ENCODE measurements at regions not wholly inside any gene's neighbourhood (a gene's known extent, or its start where the extent isn't known, plus 50 kb on each side); places are given as distances from the start of the nearest gene placed in this dataset.

DNA sequence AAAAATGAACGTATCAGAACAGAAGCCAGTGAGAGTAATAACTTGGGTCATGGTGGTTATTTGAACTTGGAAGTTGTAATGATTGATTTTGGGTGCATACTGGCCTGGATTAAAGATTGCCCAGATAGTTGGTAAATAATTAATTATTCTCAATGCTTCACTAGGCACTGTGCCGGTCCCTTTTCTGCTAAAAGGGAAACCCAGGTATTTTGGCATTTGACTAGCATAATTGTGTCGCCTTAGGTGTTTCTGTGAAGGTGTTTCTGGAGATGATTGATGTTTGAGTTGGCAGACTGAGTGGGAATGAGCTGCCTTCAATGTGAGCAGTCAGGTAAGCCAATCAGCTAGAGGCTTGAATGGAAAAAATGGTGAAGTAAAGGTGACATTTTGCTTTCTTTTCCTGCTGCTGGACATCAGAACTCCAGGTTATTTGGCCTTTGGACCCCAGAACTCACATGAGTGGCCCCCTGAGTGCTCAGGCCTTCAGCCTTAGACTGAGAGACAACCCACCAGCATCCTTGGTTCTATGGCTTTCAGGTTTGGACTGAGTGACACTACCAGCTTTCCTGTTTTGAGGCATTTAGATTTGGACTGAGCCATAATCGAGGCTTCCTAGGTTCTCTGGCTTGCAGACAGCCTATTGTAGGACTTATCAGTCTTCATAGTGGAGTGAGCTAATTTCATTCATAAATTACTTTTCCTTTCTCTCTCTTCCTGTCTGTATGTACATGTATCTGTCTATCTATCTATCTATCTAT lies 120.7 kb upstream of the PAPPA start:
- no peak for DNase-seq (ENCODE audit: low read depth in 3 of 3)

DNA sequence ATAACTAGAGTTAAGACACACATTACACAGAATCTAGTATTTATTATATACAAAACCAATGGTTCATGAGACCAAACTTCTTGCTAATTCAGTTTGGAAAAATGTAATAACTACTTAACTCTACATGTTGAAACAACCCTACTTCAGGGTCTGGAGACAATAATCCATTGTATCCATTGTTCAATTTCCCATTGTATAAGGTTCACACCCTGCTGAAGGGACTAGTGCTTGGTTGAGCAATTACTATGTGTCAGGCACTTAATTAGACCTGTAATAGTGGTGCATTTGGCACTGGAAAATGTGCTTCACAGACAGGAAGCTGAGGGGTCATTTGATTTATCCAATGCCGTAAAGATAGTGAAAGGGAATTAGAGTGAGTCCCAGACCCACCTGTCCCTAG lies 114.3 kb upstream of the PAPPA start:
- DNase-seq (ENCODE audit: low read depth in 3 of 3) = no peak

DNA sequence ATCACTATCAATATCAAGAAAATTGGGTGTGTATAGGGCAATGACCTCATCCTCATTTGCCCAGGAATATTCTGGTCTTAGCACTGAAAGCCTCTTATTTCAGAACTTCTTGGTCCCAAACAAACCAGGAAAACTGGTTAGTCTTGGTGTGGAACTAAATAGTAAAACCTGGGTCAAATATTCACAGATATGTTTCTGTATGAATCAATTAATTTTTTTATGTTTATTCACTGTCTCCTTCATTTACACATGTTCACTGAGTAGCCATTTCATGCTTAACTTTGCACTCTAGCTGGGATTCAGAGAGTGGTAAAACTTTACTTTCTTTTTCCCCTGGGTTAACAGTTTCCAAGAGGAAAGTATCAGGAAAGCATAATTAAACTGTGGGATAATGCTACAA lies 113.7 kb upstream of the PAPPA start:
- no peak for DNase-seq (ENCODE audit: low read depth in 3 of 3)

DNA sequence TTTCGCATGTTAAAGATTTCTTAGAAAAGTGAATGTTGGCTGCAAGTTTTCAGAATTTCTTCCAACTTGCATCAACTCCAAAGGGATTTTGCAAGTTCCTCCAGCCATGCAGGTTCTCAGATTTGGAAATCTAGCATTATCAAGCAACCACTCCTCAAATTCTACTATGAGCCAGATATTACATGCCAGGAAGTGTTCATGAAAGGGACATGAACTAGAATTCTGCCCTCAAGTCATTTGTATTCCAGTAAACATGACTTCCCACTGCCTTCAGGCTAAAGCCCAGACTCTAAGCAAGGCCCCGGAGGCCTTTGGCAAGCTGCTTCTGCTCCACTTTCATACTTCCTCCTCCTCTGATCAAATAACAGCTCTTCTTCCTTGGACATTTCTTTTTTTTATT lies 111.3 kb upstream of the PAPPA start:
- DNase-seq (ENCODE audit: low read depth in 3 of 3) = no peak

DNA sequence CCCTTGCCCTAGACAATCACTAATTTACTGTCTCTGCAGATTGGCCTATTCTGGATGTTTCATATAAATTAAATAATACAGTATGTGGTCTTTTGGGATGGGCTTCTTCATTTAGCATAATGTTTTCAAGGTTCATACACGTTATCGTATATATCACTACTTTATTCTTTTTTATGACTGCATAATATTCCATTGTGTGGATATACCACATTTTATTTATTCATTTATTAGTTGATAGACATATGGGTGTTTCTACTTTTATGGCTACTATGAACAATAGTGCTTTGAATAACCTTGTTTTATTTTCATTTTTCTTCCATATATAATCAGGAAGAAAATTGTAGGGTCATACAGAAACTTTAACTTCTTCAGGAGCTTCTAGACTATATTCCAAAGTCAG lies 108.5 kb upstream of the PAPPA start:
- DNase-seq (ENCODE audit: low read depth in 3 of 3) = no peak

DNA sequence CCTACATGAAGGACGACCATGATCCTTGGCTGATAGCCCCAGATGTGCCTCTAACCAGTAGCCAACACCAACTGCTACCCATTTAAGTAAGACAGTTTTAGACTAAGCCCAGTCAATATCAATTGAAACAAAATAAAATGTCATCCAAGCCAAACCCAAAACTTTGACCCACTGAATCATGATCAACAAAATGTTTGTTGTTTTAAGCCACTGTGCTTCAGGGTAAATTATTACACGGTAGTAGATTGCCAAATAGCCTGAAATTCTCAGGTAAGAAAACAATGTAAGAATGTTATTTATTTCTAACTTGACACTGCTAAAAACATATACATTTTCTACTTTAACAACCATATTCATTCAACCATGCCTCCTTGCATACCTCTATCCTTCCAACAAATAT lies 105.5 kb upstream of the PAPPA start:
- no peak for DNase-seq (ENCODE audit: low read depth in 3 of 3)

DNA sequence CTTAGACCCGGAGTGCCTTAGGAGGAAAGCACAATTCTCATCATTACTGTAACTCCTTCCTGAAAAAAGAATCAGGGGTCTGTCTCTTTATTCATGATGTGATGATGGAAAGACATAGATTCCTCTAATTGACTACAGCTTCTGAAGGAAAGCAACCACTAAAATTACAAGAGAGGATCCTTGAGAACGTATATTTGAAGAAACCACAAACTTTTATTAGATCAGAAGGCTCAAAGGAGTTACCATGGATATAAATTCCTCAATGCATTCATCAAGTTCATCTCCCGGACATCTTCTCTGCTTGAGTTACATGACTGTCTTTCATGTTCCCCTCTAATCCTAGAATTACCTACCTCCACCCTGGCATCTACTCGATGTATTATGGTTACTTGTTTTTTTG lies 104.1 kb upstream of the PAPPA start:
- no peak for DNase-seq (ENCODE audit: low read depth in 3 of 3)

DNA sequence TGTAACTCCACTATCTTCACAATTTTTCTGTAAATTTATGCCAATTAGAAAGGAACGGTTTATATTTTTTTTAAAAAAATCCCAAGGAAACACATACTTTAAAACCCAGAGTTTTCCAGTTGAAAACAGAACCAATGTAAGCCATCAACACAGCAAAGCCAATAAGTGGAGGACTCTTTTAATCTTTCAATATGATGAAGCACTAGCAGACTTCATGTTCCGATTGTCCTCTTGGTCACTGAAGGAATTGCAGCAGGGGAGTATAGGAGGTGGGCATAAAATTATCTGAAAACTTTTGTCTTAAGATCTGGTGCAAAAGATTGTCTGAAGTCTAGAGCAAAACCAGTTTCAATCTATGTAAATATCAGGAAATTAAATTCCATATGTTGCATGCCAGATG lies 102.1 kb upstream of the PAPPA start:
- DNase-seq (ENCODE audit: low read depth in 3 of 3) = no peak

DNA sequence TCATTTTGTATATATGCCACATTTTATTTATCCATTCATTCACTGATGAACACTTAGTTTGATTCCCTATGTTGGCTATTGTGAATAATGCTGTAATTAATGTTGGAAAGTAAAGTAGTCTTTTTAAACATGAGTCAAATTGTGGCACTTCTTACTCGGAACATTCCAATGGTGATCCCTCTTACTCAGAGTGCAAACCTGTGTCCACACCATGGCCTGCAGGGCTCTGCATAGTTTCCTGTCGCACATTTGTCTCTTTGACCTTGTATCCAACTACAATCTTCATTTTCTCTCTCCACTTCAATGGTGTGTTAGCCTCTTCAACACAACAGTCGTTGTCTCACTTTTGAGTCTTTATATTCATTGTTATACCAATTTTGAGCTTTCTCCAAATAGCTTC lies 98.1 kb upstream of the PAPPA start:
- no peak for DNase-seq (ENCODE audit: low read depth in 3 of 3)

DNA sequence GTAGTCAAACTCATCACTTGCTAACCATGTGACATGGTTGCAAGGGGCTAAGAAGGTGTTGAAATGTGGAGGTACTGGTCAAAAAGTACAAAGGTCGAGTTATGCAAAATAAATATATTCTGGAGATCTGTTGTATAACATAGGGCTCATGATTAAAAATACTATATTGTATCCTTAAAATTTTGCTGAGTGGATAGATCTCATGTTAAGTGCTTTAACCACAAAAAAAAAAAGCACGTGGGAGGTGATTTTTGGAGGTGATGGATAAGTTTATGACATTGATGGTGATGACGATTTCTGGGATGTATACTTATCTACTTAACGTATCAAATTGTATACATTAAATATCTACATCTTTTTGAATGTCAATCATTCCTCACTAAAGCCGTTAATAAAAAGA lies 96.2 kb upstream of the PAPPA start:
- DNase-seq (ENCODE audit: low read depth in 3 of 3) = no peak

DNA sequence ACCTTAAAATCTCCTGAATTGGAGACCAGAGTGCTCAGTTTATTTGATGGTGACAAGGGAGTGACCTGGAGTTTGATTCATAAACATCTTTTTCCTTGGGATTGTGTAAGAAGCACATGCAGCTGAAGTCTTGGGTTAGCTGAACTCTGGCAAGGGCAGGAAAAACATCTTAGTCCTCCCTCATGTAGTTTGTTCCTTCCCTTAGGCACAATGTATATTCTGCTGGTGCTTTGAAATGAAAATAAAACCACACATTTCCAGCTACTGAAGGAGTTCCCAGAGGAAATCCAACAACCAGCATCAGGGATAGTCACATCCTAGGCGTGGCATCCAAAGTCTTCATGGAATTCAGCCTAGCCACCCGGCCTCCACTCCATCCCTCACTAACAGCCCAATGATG lies 95.2 kb upstream of the PAPPA start:
- DNase-seq (ENCODE audit: low read depth in 3 of 3) = no peak

DNA sequence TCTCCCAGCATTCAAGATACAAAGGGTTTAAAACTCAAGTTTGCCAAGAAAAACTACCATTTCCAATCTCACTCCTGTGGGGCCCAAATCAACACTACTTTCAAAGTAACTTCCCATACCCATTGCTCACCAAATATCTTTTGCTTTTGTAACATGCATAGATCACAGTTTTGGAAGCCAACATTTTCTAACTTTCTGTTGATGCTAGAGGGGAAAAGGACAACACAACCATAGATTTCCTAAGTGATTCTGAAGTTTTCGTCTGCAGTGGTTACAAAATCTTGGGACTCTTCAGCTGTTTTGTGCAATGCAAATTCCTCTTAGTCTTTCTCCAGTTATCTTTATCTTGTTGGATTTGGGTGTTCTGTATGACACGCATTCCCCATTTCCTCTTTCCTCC lies 94.1 kb upstream of the PAPPA start:
- DNase-seq (ENCODE audit: low read depth in 3 of 3) = no peak

DNA sequence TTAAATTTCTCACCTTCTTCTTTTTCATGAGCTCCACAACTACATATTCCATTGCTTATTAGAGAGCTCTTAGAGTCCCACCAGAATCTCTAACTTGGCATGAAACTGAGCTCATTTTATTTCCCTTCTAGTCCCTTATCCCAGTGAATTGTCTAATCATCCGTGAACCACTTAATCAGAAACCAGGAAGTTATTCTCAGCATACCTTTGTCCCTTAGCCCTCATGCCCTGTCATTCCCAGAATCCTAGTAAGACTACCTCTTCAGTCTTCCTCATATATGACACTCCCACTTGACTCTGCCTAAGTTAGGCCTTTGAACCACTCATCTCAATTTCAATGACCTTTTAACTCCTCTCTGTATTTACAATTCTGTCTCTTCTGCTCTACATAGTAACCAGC lies 93.0 kb upstream of the PAPPA start:
- no peak for DNase-seq (ENCODE audit: low read depth in 3 of 3)

DNA sequence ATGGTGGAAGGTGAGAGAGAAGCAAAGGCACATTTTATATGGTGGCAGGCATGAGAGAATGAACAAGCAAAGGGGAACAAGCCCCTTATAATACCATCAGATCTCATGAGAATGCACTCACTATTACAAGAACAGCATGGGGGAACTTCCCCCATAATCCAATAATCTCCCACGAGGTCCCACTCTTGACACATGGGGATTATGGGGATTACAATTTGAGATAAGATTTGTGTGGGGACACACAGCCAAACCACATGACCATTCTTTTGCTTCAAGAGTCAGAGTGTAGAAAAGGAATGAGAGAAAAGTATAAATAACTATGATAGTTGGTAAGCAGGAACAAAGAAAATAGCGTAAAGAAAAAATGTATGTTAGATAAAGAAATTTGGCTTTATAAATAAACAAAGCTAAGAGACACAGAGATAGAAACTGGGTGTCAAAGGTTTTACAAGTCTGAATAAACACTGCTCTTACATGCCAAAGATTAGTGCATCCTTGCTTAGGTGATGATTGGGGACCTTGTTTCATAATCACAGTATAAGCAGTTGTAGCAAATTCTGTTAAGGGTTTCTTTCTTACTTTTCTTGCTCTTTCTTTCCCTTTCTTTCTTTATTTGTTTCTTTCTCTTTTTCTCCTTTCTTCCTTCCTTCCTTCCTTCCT lies 91.9 kb upstream of the PAPPA start:
- no peak for DNase-seq (ENCODE audit: low read depth in 3 of 3)

DNA sequence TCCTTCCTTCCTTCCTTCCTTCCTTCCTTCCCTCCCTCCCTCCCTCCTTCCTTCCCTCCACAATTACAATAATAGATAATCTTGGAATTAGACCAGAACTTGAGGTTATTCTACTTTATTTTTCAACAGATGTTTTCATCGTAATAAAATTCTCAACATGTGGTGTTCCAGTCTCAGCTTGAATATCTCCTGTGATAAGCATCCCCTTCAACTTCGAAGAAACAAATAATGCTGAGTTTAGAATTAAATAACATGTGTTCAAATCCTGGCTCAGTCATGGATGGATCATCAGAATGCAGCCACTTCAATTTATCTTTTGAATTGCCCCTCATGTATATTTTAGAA lies 91.4 kb upstream of the PAPPA start:
- DNase-seq (ENCODE audit: low read depth in 3 of 3) = no peak

DNA sequence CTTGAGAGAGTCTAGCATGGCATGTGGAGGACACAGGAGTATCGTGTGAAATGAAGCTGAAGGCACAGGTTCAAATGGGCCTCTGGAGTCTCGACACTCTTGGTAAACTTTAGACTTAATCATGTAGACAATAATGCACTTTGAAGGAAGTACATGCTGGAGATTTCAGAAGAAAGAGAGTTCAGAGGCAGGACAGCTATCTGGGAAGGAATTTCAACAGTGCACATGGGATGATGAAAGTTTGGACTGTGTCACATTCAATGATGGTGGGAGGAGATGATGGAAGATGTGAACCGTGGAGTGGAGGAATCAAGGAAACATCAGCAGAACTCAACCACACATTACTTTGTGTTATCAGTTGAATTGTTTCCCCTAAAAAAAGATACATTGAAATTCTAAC lies 88.6 kb upstream of the PAPPA start:
- no peak for DNase-seq (ENCODE audit: low read depth in 3 of 3)

DNA sequence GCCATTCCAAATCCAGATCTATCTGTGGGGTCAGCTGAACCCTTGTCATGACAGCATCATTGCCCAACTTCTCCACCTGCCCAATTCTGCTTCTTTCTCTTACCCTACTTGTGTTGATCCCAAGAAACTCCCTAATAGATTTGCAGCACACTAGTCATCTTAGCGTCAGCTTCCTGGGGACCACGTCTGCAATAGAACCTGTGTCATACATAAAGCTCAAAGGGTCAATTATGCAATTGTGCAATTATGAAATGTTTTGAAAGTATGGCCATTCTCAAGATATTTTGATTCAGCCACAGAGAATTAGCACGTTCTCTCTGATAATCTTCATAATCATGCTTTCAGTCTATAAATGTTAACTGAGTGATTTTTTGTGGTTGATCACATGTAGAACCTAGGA lies 87.4 kb upstream of the PAPPA start:
- no peak for DNase-seq (ENCODE audit: low read depth in 3 of 3)

DNA sequence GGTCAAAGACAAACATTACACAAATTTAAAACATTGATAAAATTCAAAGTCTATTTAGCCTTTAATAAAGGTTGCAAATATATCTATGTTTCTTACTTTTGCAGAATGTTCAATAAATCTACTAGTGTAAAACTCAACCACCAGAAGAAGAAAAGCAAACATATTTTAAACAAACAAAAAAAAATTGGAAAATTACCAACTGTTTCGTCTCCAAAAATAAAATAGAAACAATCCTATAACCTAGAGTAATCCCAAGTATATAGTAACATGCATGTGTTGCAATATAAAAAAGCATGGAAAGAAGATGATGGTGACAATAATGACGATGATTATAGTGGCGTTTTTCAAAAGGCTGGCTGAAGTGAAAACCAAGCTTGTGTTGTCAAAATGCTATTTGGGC lies 86.0 kb upstream of the PAPPA start:
- DNase-seq (ENCODE audit: low read depth in 3 of 3) = no peak

DNA sequence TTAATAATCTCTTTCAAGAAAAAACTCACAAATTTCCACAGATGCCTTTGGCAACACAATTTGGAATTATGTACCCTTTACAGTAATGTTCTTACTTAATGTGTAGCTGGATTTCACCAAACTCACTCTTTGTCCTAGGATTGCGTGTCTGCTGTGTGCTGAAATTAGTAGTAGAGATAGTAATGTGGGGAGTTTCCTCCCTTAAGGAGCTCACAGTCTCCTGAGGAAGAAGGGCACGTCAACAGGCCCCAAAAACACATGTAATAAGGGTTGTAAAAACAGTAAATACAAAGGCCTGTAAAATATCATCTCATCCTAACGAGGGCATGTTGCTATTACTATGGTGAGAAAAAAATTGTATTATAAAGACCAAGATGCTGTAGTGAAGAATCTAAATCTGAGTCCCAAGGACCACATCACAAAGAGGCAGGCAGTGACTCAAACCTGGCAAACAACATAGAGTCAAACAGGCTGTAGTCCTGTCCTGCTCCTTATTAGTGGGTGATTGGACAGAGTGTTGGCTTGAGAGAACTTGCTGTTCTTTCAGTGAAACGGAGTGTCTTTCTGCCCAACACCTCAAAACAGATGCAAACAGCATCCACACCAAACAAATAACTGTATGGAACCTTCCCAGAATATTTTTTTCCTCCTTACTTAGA lies 83.2 kb upstream of the PAPPA start:
- no peak for DNase-seq (ENCODE audit: low read depth in 3 of 3)

DNA sequence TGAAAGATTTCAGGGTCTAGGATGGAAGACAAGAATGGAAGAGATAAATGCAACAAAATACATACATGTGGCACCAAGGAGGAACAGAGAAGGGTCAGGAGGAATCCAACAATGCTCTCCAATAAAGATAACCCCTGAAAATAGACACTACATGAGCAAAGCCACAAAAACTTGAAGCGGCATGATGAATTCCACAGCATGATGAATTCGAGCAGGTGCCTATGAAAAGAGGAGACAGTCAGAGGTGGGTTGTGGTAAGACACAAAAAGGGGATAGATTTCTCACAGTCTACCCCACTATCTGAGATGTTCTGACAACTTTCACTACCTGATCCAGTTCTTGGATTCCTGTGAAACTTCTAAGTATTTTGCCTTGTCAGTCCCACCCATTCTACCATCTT lies 81.5 kb upstream of the PAPPA start:
- DNase-seq (ENCODE audit: low read depth in 3 of 3) = no peak

DNA sequence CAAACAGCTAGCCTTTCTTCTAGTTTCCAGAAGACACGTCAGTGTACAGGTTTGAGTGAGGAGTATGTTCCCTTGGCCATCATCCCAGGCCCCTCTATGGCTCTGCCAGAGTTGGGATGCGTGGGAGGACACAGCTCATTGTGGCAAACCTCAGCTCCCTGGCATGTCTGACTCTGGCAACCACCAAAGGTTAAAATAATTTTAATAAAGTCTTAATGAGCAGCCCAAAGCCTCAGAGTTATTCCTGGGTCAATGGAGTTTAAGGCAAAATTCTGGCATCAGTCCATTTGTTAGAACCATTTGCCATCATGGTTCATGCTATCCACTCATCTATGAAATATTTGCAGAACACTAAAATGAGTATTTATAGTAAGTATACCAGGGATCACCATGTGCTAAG lies 79.8 kb upstream of the PAPPA start:
- DNase-seq (ENCODE audit: low read depth in 3 of 3) = no peak

DNA sequence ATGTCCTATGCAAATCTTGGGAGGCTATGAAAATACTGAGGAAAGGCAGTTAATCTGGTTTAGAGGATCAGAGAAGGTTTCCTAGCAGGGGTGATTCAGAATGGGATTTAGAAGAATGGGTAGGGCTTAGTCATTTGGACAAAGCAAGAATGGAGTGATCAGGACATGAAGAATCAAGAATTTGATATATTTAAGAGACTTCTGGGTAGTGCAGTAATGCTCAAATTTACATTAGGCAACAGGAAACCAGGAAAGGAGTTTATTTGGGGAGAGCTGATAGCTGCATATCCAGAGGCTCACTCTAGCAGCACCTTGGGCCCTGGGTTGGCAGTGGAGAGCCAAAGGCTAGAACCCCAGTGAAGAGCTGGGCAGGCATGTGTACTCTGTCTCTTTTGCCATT lies 78.9 kb upstream of the PAPPA start:
- no peak for DNase-seq (ENCODE audit: low read depth in 3 of 3)

DNA sequence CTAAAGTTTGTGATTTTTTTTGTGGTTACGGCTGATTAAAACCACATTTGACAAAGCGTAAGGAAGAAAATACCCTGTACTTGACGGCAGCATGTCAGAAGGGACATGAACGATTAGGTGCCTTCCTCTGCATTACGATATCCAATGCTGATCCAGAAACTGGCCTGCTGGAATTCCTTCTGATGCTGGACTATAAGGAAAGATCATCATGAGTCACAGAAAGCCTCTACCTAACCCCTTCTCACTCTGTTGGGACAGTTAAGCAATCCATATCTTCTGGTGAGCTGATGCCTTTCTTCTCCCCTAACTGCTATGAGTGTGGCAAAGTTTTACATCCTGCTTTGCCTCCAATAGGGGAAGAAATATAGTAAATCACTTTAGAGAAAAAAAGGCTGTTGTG lies 78.4 kb upstream of the PAPPA start:
- DNase-seq (ENCODE audit: low read depth in 3 of 3) = no peak

DNA sequence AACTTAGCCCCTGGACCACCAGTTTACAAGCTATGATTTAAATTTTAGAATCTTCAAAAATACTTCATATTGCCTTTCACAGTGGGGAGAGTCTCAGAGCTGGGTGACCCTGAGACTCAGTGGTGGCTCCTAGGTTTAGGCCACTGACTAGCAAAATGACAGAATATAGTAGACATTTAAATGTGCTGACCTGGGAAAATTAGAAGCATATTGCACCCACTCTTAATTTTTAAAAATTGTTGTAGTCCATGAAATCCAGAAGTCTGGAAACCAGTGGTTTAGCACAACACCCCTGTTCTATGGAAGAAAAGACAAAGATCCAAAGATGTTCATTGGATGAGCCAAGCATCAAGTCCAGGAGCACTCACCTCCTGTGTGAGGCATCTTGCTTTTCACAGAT lies 75.0 kb upstream of the PAPPA start:
- no peak for DNase-seq (ENCODE audit: low read depth in 3 of 3)
